GM19438 (cell line): ENCODE measurements at regions not wholly inside any gene's neighbourhood (a gene's known extent, or its start where the extent isn't known, plus 50 kb on each side); places are given as distances from the start of the nearest gene placed in this dataset.
"Not testable (repeated sequence)": the region's sequence is repeated elsewhere in the genome, so short reads cannot be mapped to it uniquely, and the experiment has no call there.

Source experiments
- ATAC-seq: cut with Tn5 transposase; IDR thresholded peaks from one replicate; pipeline ENCODE4 v1.9.1; 2021; ENCODE audit warnings: low read depth; ENCODE audit not compliant: unreplicated experiment

GRCh38 chr15:22258009-22258397 is 177.7 kb downstream of the OR4M2 start:
- ATAC-seq: no peak

DNA sequence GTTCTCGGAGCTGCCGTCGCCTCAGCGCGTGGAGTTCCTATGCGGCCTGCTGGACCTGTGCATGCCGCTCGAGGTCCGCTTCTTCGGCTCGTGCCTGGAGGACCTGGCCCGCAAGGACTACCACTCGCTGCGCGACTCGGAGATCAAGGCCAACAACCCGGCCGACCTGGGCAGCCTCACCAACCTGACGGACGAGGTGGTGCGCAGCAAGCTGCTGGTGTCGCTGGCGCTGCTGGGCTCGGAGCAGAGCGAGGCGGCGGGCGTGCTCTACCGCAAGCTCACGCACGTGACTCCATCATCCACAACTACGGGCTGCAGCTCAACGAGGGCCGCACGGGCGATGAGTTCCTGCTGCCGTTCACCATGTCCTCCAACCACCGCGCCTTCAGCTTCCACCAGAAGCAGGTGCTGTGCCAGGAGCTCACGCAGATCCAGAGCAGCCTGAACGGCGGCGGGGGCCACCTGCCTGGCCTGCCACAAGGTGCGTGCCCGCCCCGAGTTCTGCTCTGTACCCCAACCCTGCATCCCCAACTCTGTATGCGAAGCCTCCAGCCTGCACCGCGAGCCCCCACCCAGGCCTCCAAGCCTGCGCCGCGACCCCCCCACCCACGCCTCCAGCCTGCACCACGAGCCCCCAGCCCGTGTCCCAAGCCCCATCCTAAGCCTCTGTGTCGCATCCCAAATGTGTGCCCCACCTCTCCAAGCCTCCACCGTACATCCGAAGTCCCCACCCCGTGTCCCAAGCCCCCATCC is 178.2 kb downstream of the OR4M2 start:
- ATAC-seq: no peak

- ATAC-seq: not testable (repeated sequence)
These were observed 178.9 kb downstream of the OR4M2 start for GRCh38 chr15:22259151-22259750.

DNA sequence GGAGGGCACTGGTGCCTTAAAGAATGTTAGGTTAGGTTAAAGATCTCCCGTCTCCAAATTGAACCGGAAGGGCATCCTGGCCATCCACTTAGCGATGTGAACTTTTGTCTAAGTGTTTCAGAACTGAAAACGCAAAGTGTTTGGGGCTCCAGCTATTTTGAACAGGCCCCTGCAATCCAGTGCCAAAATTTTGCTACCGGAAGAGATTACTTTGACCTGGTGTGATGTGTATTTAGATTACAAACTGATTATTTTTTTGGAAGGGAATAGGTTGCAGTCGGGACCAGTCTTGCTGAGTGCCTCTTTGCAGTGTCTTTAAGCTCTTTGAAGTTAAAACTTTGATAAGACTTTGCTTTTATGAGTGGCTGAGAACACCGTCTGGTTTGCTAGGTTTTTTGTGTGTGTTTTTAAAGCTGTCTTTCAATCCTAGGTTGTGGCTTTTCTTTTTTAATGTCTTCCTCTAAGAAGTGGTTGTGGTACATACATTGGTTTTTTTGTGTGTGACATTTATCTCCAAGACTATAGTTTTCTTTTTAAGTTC is 179.6 kb downstream of the OR4M2 start:
- ATAC-seq: no peak

DNA sequence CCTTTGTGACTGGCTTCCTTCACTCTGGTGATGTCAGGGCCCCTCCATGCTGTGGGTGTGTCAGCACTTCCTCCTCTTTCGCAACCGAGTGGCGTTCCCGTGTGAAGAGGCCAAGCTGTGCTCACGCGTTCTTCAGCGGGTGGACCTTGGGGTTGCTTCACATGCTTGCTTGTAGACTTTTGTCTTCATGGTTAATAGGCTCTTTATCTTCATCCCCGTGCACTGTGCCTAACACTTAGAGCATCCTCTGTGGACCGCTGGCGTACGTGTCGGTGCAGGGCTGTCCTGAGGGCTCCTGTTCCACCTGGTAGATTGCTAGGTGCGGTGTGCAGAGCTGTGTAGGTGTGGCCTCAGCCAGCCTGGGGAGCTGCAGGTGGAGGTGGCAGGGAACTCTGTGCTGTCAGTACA is 182.3 kb downstream of the OR4M2 start:
- ATAC-seq: no peak

DNA sequence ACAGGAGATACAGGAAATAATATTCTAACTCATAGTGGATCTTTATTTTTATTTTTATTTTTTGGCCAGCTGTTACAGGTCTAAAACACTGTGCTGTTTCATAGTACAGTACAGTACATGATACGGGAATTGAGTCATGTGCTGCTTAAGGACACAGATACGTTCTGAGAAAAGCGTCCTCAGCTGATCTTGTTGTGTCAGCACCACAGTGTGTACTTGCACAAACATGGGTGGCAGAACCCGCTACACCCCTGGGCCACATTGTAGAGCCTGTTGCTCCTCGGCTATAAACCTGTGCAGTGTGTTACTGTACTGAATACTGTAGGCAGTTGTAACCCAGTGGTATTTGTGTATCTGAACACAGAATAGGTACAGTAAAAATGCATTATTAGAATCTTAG is 183.4 kb downstream of the OR4M2 start:
- no peak for ATAC-seq

- not testable (repeated sequence) for ATAC-seq
These were observed 183.9 kb downstream of the OR4M2 start for GRCh38 chr15:22264272-22264671.

GRCh38 chr15:22265056-22265945 is 185.0 kb downstream of the OR4M2 start:
- no peak for ATAC-seq

- ATAC-seq: no peak
These were observed 185.6 kb downstream of the OR4M2 start for GRCh38 chr15:22265970-22266369.

DNA sequence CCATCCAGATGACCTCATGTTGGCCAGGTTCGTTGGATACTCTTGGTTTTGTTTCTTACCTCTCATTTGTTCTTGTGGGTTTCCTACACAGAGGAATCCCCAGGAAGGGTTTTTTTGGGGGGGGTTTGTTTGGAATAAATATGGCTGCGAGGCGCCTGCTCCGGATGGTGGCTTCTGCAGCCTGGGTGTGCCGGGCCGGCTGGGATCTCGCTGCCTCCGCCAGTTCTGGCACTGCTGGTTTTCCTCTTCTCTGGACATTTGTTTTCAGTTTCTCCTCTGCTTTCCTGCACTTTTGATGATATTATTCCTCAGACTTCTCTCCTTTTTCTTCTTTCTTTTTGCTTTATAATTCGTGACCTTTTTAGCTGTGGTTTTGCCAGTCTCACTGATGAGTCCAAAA is 187.4 kb downstream of the OR4M2 start:
- no peak for ATAC-seq

DNA sequence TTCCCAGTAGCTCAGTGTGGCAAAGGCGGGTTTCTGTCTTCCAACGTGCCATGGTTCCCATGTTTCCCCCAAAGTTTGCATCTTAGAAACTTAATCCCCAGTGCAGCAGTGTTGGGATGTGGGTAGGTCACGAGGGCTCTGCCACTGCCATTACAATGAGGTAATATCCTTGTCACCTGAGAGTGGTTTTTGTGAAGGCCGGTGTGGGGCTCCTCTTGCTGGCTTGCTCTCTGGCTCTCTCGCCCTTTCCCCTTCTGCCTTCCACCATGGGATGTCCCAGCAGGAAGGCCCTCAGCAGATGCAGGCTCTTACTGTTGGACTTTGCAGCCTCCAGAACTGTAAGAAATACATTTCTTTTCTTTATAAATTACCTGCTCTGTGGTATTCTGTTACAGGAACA is 187.9 kb downstream of the OR4M2 start:
- ATAC-seq: not testable (repeated sequence)

DNA sequence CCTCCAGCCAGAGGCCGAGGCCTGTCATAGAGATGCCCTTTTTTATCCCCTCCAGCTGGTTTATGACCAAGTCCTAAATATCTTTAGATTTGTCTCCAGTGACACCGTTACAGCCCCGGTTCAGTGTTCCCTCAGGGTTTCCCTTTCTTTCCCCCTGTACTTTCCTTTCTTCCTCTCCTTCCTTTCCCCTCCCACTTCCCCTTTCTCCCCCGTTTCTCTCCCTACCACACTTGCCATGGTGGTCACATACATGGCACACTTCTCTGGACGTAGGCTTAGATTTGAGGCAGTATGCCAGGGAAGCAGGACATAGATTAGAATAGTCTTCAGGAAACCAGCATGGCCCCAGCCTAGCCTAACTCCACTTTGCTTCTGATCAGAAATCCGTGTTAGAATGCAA is 188.3 kb downstream of the OR4M2 start:
- not testable (repeated sequence) for ATAC-seq

- not testable (repeated sequence) for ATAC-seq
These were observed 186.2 kb upstream of the GOLGA6L22 start for GRCh38 chr15:22272286-22273160.

GRCh38 chr15:22273185-22273584 is 185.5 kb upstream of the GOLGA6L22 start:
- not testable (repeated sequence) for ATAC-seq

- ATAC-seq: not testable (repeated sequence)
These were observed 184.3 kb upstream of the GOLGA6L22 start for GRCh38 chr15:22274376-22274775.

- not testable (repeated sequence) for ATAC-seq
These were observed 177.9 kb upstream of the GOLGA6L22 start for GRCh38 chr15:22280770-22281169.

- ATAC-seq: not testable (repeated sequence)
These were observed 175.7 kb upstream of the GOLGA6L22 start for GRCh38 chr15:22282794-22283533.

DNA sequence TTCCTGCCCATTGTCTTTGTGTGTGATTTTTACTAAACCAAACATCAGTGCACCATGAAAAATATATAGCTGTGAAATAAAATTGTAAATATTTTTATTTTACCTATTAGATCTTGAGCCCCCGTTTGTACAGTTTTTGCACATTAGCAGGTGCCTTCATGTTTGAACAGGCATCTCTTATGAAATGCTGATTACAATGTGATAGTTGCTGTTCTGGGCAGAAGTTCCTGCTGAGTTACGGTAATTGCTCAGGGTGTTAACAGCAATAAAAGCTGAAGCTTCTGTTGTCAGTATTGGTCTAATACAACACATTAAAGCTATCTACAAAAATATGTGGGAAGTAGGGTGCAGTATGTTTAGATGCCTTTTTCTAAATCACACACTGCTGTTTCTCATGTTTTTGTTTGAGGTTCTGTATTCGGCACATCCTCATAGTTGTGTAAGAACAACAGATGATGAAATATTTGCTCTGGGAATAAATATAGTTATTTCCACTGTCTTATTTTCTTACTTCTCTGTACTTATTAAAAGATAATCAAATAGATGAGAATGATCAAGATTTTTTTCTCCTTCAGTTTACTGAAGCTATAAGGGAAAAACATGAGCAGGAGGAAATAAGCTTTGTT is 173.8 kb upstream of the GOLGA6L22 start:
- ATAC-seq: not testable (repeated sequence)

GRCh38 chr15:22291054-22291453 is 167.6 kb upstream of the GOLGA6L22 start:
- ATAC-seq: not testable (repeated sequence)
